ENCODE measurements at regions not wholly inside any gene's neighbourhood (a gene's known extent, or its start where the extent isn't known, plus 50 kb on each side); places are given as distances from the start of the nearest gene placed in this dataset.

GRCh38 chr9:134245179-134245578, 80.8 kb upstream of the RNU6ATAC start:
- peaks cover 0 to 11% of the 10 kb centered on the region in 2 donors for H3K27me3 ChIP-seq
- TF ChIP-seq, protein P1, sequence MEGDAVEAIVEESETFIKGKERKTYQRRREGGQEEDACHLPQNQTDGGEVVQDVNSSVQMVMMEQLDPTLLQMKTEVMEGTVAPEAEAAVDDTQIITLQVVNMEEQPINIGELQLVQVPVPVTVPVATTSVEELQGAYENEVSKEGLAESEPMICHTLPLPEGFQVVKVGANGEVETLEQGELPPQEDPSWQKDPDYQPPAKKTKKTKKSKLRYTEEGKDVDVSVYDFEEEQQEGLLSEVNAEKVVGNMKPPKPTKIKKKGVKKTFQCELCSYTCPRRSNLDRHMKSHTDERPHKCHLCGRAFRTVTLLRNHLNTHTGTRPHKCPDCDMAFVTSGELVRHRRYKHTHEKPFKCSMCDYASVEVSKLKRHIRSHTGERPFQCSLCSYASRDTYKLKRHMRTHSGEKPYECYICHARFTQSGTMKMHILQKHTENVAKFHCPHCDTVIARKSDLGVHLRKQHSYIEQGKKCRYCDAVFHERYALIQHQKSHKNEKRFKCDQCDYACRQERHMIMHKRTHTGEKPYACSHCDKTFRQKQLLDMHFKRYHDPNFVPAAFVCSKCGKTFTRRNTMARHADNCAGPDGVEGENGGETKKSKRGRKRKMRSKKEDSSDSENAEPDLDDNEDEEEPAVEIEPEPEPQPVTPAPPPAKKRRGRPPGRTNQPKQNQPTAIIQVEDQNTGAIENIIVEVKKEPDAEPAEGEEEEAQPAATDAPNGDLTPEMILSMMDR (IDR thresholded peaks at IDR 0.05), result no peak
- TF ChIP-seq POLR2AphosphoS5 (IDR thresholded peaks at IDR 0.05), result no peak
- TF ChIP-seq POLR2A (IDR thresholded peaks at IDR 0.05), result no peak

DNA sequence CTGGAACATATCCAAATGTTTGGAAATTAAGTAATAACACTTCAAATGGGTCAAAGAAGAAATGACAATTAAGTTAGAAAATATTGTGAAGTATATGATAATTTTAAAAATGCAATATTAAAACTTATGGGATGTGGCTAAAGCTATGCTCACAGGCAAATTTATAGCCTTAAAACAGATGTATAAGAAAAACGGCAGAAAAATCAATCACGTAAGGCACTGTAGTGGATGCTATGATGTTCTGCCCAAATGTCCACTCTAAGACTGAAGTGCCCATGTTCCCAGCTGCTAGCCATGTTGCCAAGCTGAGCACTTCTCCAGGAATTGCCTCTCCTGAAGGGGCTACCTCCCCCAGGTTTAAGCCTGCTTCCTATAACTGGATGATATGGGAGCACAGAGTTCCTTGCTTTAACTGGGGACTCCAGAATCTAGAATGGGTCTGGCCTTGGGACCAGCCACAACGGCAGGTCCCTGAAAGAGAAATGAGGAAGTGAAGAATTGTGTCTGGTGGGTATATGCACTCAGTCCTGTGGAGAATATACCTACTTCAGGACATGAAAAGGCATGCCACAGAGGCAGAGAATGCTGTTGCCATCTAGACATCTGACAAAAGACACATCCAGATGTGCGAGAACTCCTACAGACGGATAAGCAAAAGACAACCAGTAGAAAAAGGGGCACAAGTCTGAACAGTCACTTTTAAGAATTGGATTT, 78.2 kb upstream of the RXRA start:
- intact Hi-C loops (cut with DNase I; ENCODE audit: low total_unique reads), result no loop called here
- TF ChIP-seq POLR2A (IDR thresholded peaks at IDR 0.05), result no peak
- TF ChIP-seq, protein P1 (IDR thresholded peaks at IDR 0.05), result no peak
- no peak for TF ChIP-seq POLR2AphosphoS5 (IDR thresholded peaks at IDR 0.05)
- DNase-seq (ENCODE audit: low spot score in 2 of 2), result no peak

More at GRCh38 chr9:134245179-134245578, 80.8 kb upstream of the RNU6ATAC start:
- H3K9me3 ChIP-seq, result peaks cover 0 to 11% of the 10 kb centered on the region in 2 donors
- no peaks in the 10 kb centered on the region for H3K36me3 ChIP-seq
- intact Hi-C loops (cut with DNase I; ENCODE audit: low total_unique reads), result no loop called here
- H3K4me1 ChIP-seq, result no peaks in the 10 kb centered on the region
- H3K27ac ChIP-seq, result no peak overlapping the region
- DNase-seq (ENCODE audit: low spot score in 2 of 2), result no peak
- no peak overlapping the region for H3K4me3 ChIP-seq

GRCh38 chr9:134251296-134252069, 74.8 kb upstream of the RXRA start:
- H3K27me3 ChIP-seq, result no peaks in the 10 kb centered on the region
- H3K36me3 ChIP-seq, result no peaks in the 10 kb centered on the region
- intact Hi-C loops (cut with DNase I; ENCODE audit: low total_unique reads), result no loop called here
- TF ChIP-seq POLR2AphosphoS5 (IDR thresholded peaks at IDR 0.05) (no peak), POLR2A (IDR thresholded peaks at IDR 0.05) (no peak)
- TF ChIP-seq, protein P1 (IDR thresholded peaks at IDR 0.05), result no peak
- H3K4me3 ChIP-seq, result no peak overlapping the region
- DNase-seq (ENCODE audit: low spot score in 2 of 2), result no peak
- H3K9me3 ChIP-seq, result peaks cover 0 to 11% of the 10 kb centered on the region in 2 donors
- no peaks in the 10 kb centered on the region for H3K4me1 ChIP-seq
- no peak overlapping the region for H3K27ac ChIP-seq

More for the DNA sequence above, 78.2 kb upstream of the RXRA start:
- Histone ChIP-seq H3K4me1 (no peaks in the 10 kb centered on the region), H3K27ac (no peak overlapping the region), H3K4me3 (no peak overlapping the region), H3K27me3 (no peaks in the 10 kb centered on the region), H3K36me3 (no peaks in the 10 kb centered on the region), H3K9me3 (peaks cover 0 to 11% of the 10 kb centered on the region in 2 donors)

- TF ChIP-seq POLR2AphosphoS5 (IDR thresholded peaks at IDR 0.05) (no peak), POLR2A (IDR thresholded peaks at IDR 0.05) (no peak)
- TF ChIP-seq, protein P1 (IDR thresholded peaks at IDR 0.05), result no peak
- no peaks in the 10 kb centered on the region for H3K27me3 ChIP-seq
- no peak overlapping the region for H3K4me3 ChIP-seq
- no peak overlapping the region for H3K27ac ChIP-seq
- H3K9me3 ChIP-seq, result peaks cover 0 to 11% of the 10 kb centered on the region in 2 donors
- no peaks in the 10 kb centered on the region for H3K4me1 ChIP-seq
- DNase-seq (ENCODE audit: low spot score in 2 of 2), result no peak
- no peaks in the 10 kb centered on the region for H3K36me3 ChIP-seq
- intact Hi-C loops (cut with DNase I; ENCODE audit: low total_unique reads), result no loop called here
These were observed 74.0 kb upstream of the RXRA start for GRCh38 chr9:134252084-134252830.
